ENCODE measurements at regions not wholly inside any gene's neighbourhood (a gene's known extent, or its start where the extent isn't known, plus 50 kb on each side); places are given as distances from the start of the nearest gene placed in this dataset.

DNA sequence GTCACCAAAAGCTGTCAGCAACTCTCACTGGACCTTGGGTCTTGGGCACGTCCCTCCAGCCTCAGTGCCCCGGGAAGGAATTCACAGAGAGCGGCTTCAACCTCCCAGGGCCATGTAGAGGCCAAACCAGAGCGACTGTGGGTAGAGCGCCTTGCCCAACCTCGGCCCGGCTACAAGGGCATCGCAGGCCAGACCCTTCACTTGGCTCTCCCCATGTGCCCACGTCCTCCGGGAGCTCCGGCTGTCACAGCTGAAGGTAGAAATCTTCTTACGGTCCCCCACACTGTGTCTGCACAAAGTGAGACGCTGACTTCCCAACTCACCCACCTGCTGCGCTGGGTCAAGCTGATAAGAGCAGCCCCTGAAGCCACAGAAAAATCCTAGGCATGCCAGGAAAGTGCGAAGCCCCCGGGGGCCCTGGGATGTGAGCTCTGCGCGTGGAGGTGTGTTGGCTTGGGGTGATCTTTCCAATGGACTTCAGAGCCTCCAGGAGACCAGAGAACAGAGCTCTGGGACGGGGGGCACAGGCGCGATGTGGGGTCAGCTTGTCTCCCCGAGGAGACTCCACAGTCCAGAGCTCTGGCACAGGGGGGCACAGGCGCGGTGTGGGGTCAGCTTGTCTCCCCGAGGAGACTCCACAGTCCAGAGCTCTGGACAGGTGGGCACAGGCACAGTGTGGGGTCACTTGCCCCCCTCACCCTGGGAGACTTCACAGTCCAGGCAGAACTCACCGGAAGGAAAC is 105.5 kb downstream of the RTP5 start:
- TF ChIP-seq, protein P1, sequence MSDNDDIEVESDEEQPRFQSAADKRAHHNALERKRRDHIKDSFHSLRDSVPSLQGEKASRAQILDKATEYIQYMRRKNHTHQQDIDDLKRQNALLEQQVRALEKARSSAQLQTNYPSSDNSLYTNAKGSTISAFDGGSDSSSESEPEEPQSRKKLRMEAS (IDR thresholded peaks at IDR 0.05) = no peak
- TF ChIP-seq, protein P2, sequence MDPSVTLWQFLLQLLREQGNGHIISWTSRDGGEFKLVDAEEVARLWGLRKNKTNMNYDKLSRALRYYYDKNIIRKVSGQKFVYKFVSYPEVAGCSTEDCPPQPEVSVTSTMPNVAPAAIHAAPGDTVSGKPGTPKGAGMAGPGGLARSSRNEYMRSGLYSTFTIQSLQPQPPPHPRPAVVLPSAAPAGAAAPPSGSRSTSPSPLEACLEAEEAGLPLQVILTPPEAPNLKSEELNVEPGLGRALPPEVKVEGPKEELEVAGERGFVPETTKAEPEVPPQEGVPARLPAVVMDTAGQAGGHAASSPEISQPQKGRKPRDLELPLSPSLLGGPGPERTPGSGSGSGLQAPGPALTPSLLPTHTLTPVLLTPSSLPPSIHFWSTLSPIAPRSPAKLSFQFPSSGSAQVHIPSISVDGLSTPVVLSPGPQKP (IDR thresholded peaks at IDR 0.05; ENCODE audit: low read depth, low read length) = no peak
- no peak for TF ChIP-seq REST (IDR thresholded peaks at IDR 0.05)
- TF ChIP-seq CTCF (IDR thresholded peaks at IDR 0.05) = no peak

Data from A549 (cell line).